NCI-H526 treated with DMSO at 0.1 percent for 48 hours (cell line): ENCODE measurements at regions not wholly inside any gene's neighbourhood (a gene's known extent, or its start where the extent isn't known, plus 50 kb on each side); places are given as distances from the start of the nearest gene placed in this dataset.

ENCODE experiments used
- DNase-seq: peaks from one replicate; lab custom pipeline; 2025; lab: John Stamatoyannopoulos, UW

DNA sequence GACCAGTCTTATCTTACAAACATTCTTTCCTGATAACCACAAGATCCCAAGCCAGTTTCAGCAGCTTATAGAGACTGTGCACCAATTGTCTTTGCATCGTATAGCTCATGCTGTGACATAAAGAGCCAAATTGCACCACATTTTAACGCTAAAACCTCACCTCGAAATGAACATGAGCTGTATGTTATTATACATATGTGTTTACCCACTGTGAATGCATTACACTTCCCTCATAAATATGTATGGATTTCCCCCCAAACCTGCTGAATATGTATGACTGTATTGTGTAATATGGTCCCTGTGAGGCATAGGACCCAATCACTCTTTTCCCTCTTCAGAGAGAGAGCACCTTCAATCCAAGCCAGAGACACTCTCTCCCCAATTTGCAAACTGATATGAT is 692.4 kb downstream of the NLGN4X start:
- DNase-seq: no peak

DNA sequence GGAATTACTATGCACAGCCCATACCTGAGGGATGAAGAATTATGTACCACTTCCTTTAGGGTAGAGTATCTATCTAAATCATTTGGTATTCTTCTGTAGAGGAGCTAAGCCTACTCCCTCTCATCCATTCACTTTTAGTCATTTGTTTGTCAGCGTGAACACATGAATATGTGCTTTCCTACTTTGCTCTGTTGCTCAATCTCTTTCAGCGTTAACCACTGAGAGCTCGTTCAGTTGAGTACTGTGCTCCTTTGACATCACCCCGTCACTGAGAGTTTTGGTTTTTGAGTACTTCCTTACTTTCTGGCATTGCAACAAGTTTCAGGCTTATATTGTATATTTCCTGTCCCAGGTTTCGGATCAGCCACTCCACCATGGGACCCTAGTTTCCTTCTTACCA is 700.6 kb downstream of the NLGN4X start:
- no peak for DNase-seq

DNA sequence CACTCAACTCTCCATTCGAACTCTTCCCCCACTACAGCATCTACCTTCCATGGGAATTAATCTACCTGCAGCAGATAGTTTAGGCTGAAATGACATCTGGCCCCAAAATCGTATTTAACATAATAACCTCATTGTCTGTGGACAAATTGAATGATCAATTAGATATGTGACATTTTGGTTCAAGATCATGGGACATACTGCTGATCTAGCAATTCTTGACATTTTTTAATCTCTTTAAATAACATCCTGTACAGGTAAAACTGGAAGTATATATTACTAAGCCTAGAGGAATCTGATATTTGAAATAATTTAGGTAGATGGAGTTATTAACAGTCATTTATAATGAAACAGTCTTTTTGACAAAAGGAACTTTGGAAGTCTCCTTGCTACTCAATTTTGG is 702.5 kb downstream of the NLGN4X start:
- no peak for DNase-seq

DNA sequence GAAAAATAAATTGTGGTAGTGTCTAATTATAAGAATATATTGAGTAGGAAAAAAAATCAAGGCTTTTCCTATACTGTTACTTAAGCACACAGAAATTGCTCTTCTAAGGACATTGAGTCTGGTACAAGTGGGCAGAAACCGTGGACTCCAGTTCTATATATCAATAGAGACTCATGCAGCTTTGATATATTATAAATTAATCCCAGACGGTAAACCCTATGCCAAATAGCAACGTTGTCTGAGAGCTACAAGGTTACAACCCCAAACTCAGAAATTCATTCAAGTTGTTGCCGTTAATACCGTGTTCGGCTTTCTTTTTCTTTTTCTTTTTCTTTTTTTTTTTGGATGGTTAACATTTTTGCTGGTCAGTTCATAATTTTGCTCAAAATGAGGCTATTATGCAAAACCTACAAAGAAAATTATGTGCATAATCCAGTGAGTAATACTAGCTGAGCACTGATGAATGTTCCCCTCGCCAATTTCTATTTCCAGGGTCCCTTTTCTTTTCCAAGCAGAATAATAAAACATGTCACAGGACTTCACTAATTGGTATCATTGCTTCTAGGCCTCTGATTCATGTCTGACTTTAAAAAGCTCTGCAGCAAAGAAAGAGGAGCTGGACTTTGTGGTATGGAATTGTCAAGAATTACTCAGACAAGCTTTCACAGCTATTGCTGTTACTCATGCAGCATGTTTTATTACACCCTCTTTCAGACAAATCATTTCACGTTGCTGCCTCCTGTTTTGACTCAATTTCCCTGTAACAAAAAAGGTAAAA is 737.7 kb downstream of the NLGN4X start:
- DNase-seq: no peak

DNA sequence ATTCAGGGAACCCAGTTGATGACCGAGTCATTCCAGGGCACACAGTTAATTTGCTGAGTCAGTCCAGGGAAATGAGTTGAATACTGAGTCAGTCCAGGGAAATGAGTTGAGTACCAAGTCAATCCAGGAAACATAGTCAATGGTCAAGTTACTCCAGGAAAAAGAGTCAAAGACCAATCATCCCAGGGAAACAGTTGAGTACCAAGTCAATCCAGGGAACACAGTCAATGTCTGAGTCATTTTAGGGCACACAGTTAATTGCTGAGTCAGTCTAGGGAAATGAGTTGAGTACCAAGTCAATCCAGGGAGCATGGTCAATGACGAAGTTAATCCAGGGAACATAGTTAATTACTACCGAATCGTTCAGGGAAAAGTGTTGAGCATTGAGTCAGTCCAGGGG is 754.4 kb downstream of the NLGN4X start:
- DNase-seq: no peak

DNA sequence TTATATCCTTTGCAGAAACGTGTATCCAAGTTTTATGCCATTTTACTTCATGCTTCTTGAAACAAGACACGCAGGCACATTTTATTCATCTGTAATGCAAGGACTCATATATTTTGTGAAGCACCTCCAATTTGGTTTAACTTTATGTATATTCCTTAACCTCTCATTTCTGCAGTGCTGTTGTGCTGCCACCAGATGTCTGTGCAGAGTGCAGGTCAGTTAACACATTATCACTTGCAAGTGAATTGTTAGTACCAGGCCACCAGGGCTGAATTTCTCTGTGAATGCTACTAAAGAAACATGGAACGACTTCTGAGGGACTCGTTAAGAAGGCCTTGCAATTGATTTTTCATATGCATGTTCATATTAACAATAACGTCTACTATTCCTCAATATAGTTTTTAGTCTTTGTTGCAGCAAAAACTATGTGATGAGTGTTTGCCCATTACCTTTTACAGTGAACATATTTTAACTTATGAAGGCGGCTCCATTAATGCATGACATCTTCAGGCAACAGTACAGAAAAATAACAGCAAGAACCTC is 770.3 kb downstream of the NLGN4X start:
- no peak for DNase-seq

DNA sequence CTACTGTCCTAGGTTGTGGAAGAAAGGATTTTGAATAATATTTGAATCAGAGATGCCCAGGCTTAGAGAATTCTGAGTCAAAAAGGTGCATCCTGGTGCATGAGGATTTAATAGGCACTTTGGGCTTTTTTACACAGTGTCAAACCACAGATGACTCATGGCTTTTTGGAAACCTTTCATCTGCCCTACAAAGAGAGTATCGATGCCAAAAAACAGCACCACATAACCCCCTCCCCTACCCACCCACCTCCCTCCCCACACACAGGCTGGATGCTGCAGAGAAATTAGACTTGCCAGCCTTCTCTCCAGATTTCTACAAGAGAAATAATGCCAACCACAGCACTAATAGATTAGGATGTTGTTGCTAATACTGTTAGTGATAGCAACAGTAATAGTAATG is 779.3 kb downstream of the NLGN4X start:
- DNase-seq: no peak

DNA sequence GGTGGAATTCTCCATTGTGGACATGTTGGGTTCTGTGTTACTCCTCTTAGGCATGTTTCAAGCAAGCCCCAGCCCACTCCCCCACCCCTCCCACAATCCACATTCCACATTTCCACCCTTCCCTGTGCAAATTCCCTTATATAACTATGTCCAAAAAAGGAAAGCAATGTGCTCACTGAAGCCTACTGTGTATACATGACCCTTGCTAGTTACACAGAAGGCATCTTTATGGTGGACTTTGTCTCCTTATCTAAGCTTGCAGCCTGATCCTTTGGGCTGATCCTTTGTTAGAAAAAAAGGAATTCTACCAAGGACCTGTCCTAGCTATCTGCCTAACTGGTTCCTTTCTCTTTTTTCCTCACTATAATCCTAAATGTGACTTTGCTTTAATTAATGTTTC is 796.8 kb downstream of the NLGN4X start:
- DNase-seq: no peak

DNA sequence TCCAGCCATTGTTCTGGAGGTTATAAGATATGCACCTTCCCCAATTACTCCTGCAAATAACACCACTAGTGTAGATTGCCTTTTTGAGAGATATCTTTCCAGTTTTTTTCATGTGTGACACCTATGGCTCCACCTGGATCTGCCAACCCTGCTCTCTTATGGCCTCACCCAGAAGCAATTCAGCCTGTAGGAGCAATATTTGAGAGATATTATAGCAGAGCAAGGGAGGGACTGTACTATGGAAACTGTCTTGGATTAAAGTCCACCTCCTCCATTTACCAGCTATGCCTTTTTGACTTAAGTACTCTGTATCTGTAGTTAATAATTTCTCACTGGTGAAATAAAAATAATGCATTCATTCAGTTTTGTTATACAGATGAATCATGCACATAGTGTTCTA is 803.5 kb downstream of the NLGN4X start:
- no peak for DNase-seq

DNA sequence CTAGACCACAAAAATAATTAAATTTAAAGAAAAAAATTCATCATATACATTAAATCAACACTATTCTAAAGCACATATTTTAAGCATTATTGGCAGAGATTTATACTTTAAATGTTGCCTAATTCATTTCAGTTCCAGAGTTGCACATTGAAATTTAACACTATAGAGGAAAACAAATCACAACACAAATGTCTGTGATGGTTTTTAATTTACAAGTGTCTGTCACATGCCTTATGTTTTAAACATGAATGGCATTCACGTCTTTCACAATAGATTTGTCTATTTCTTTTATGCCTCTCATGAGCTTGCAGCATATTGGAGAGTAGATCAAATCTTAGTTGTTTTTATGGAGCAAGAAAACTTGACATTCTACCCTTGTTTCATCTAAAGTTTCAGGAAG is 811.3 kb downstream of the NLGN4X start:
- DNase-seq: no peak

DNA sequence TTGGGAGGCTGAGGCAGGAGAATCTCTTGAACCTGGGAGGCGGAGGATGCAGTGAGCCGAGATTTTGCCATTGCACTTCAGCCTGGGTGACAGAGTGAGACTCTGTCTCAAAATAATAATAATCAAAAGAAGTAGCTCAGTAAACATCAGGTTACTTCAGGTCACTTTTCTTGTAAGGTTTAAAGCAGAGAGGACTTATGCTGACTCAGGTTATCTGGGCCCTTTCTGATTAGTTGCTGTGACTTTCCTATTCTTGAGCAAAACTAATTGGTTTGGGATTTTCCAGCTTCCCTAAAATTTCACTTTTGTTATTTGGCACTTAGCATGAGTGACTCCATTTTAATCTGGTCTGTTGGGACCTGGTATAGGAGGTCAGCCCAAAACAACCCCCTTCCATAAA is 812.9 kb downstream of the NLGN4X start:
- DNase-seq: no peak

DNA sequence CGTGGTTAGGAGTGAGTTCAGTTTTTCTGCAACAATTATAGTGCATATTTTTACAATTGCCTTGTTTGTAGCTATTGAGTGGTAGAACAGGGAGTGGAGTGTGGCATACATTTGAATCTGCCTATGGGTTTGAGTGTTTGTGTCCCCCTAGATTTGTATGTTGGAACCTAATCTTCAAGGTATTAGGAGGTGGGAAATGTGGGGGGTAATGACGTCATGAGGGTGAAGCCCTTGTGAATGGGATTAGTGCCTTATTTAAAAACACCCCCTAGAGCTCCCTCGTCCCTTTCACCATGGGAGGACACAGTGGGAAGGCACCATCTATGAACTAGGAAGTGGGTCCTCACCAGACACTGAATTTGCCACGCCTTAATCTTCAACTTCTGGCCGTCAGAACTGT is 819.6 kb downstream of the NLGN4X start:
- no peak for DNase-seq

DNA sequence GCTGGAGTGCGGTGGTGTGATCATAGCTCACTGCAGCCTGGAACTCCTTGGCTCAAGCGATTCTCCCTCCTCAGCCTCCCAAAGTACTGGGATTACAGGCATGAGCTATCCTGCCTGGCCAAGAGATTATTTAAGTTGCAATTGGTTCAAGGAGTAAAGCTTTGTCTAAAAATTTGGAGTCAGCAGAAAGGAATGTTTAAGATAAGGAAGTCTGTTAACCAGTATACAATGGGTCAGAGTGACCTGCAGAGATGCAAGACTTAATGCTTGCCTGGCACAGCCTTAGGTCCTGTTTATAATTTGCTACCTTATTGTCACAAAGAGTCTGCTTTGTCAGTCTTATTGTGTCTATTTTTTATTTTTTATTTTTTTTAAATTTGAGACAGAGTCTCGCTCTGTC is 826.2 kb downstream of the NLGN4X start:
- no peak for DNase-seq

DNA sequence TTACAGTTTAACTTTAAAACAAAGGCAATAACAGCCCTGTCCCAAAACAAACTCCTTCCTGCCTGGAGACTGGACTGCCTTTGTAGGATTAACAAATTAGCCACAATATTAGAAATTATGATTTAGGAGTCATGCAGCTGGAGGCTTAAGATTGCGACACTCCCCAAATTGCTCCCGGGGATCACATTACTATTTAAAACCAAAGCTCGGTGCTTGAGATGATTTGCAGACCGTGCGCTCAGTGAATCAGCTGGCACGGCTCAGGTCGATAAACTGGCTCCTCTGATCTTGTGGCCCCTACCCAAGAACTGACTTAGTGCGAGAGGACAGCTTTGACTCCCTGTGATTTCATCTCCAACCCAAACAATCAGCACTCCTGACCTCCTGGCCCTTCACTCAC is 829.3 kb downstream of the NLGN4X start:
- DNase-seq: no peak

DNA sequence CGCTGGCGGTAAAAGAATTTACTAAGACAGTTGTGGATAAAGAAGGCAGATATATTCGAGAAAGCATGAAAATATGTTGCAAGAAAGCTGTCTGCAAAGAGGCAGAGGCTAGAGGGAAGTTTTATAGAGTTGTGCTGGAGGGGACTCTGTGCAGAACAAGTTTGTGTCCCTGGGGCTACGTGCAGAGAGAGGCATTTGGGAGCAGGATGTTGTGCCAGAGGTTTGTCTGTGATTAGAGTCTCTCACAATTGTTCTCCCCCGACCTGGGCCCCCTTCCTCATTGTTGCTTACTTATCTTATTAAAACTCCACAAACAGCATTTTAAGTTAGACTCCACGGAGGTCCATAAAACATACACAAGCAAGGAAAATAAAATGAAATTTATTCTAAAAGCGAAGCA is 831.3 kb downstream of the NLGN4X start:
- no peak for DNase-seq

DNA sequence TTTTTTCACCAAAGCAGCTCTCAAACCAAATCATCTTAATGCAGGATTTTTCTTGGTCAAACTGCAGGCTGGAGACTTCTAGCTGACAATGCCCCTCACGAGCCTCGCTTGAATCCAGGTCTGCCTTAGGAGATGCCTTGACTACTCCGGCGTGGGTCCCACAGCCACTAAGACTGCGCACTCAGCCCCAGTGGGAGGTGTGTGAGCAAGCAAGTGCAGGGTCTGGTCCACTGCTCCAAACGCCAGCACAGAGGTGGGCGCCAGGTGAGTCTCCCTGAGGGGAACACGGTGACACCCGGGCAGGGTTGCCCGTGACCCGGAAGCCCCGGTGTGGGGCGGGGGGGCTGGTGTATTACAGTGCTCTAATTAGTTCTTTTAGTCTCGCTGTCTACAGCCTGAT is 838.3 kb downstream of the NLGN4X start:
- DNase-seq: no peak

DNA sequence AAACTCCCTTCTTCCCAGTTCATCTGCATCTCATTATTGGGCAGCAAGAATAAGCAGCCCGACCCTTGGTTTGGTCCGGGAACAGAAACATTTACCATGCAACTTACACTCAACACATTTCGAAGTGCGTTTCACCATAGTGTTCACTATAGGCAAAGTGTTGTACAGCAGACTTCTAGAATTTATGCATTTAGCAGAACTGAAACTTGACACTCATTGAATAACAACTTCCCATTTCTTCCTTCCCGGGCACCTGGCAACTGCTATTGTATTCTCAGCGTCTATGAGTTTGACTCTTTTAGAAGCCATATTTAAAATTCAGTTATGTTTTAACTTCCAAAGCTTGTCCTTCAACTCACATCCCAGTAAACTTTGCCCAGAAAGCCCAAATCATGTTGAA is 840.6 kb downstream of the NLGN4X start:
- peak; percentile 17 for DNase-seq

DNA sequence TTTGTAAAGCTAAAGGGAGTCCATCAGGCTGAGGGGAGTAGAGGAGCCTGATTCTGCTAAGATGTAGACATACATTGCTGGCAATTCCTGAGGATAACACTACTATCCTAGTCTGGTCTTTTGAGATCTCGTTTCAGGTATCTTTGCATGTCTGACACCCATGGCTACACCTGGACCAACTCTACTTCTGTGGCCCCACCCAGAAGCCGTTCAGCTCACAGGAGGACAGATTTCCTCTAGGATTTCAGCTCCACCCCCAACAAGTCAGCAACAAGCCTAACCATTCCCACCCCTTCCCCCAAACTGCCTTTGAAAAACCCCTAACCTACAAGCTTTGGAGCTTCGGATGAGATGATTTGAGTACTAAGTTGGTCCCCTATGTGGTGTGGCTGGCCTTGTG is 848.2 kb downstream of the NLGN4X start:
- DNase-seq: no peak

DNA sequence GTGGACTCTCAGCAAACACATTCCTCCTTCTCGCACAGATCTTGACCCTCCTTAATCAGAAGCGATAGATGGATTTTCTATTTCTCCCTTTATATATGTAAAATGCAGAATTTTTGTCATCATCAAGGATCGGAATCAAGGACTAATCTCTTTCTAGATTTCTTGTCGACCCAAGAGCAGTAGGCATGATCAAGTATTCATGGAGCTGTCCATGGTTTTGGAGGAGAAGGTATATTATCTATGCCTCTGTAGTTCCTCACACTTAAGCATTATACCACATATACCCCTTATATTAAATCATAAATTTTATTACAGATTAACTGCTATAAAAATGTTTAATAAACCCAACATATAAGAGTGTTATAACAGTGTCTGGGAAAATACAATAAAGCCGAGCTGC is 886.8 kb downstream of the NLGN4X start:
- DNase-seq: no peak

DNA sequence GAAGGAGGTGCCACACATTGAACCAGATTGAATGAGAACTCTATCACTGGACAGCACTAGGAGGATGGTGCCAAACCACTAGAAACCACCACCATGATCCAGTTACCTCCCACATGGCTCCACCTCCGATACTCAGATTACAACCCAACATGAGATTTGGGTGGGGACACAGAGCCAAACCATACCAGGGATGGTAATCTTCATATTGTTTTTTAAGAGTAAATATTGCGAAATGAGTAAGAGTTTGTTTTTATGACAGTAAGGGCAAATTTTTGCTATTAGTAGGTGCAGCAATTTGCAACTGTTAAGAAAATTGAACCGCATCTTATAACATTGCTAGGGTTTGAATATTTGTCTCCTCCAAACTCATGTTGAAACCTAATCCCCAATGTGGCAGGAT is 891.5 kb downstream of the NLGN4X start:
- DNase-seq: no peak

DNA sequence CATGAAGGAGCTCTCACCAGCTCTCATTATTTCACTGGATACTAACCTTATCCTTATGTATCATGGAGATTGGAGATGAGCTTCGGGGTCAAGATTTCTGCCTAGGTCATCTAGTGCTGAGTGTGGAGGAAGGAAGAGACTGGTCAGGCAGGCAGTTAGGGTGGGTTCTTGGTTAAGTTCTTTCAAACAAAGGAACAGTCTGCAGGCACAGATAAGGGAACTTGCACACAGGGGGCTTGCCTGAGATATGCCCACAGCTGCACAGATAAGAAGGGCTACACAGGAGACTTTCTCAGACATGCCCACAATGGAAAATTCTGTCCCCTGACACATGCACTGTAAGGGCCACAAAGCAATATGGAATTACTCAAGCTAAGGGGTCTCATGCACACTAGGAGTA is 904.1 kb downstream of the NLGN4X start:
- DNase-seq: no peak

DNA sequence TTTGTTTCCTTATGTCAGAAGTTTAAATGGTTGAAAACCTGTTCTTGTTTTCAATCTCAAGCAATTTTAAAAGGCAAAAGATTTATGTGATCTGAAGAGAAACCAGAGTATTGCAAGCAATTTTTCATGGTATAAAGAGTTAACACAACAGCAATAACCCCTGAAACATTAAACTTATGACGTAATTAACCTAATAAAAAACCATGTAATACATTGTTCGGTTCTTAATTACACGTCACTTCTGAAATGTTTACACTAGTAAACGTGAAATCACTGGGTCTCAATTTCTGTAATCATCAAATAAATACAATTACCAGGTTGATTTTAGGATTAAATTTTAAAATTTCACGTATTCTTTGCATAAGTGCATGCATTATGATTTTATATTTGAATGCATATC is 914.5 kb downstream of the NLGN4X start:
- no peak for DNase-seq

DNA sequence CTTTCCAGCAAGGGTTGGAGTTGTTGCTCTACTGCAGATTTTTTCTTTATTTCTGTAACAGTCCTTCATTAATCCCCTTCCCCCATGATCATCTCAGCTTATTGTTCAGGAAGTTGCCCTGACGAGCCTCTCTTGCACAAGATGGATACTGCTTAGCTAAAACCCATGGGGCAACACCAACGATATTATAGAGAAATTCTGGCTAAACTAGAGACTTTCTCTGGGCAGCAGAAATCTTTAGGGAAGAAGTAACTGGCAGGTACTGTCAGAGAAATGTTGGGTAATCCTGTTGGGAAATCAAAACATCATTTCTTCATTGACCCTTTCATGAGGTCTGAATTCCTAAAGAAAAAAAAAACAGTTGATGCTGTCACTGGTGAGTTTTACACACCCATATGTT is 921.3 kb downstream of the NLGN4X start:
- no peak for DNase-seq

DNA sequence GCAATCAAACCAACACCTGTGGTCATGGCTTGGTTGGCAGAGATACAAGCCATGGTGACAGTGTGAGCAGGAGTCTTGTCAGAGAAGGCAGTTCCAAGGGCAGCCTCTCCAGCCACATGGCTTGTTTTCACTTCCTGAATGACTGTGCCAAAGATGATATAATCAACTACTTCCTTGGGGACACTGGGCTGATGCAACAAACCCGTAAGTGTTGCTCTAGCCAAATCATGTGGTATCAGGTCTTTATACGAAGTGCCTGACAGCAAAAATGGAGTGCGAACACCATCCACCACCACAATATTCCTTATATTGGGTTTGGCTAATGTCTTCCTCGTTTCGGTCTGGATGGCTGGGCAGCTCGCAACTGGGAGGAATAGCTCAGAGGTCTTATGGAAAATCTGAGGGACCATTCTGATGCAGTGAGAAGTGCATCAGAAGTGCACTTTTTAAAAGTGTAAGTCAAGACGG is 922.0 kb downstream of the NLGN4X start:
- DNase-seq: no peak
